ENCODE measurements at regions not wholly inside any gene's neighbourhood (a gene's known extent, or its start where the extent isn't known, plus 50 kb on each side); places are given as distances from the start of the nearest gene placed in this dataset.

DNA sequence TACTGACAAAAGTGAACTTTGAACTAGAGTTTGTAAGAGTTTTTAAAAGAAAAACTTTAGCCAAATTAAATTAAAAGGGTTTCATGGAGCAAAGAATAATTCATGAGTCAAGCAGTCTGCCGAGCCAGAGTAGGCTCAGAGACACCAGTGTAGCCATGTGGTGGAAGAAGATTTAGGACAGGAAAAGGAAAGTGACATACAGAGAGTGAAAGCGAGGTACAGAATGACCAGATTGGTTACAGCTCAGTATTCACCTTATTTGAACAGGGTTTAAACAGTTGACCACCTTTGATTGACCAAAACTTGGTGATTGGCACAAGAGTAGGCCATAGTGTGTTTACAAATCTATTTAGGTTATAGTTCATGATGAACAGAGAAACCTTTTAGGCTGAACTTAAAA, 377.8 kb downstream of the KLHL4 start:
- no peaks in the 10 kb centered on the region for H3K4me1 ChIP-seq (ENCODE audit: insufficient read depth, low read length)
- no peaks in the 10 kb centered on the region for H3K79me2 ChIP-seq (ENCODE audit: insufficient read depth, low read length)
- no peaks in the 10 kb centered on the region for H3K9me3 ChIP-seq (ENCODE audit: low read length)
- no TSS peak for BruUV-seq (replicated peaks)
- no peak overlapping the region for H3K4me3 ChIP-seq (replicated peaks in 1 of 3; ENCODE audit: insufficient read depth in 1 of 3, low read depth in 2 of 3, low read length in 3 of 3)
- H3K9ac ChIP-seq (ENCODE audit: insufficient read depth, low read depth, low read length), result no peak overlapping the region
- POLR2A ChIA-PET, result no interaction called here
- no peaks in the 10 kb centered on the region for H3K27me3 ChIP-seq (ENCODE audit: control insufficient read depth in 1 of 2, insufficient read depth in 2 of 2, low read length in 2 of 2)
- no peak overlapping the region for H3K27ac ChIP-seq (ENCODE audit: extremely low read length, insufficient read depth, low read length)
- H4K20me1 ChIP-seq (ENCODE audit: insufficient read depth, low read length), result no peaks in the 10 kb centered on the region
- no peak for TF ChIP-seq MBNL3 (CRISPR knock-in tag; conservative IDR thresholded peaks at IDR 0.05)
- TF ChIP-seq, protein P1, sequence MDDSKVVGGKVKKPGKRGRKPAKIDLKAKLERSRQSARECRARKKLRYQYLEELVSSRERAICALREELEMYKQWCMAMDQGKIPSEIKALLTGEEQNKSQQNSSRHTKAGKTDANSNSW (CRISPR knock-in tag; IDR thresholded peaks at IDR 0.05; ENCODE audit: borderline replicate concordance), result no peak
- TF ChIP-seq, protein P2, sequence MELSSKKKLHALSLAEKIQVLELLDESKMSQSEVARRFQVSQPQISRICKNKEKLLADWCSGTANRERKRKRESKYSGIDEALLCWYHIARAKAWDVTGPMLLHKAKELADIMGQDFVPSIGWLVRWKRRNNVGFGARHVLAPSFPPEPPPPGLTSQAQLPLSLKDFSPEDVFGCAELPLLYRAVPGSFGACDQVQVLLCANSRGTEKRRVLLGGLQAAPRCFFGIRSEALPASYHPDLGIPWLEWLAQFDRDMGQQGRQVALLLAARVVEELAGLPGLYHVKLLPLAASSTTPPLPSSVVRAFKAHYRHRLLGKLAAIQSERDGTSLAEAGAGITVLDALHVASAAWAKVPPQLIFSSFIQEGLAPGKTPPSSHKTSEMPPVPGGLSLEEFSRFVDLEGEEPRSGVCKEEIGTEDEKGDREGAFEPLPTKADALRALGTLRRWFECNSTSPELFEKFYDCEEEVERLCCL (CRISPR knock-in tag; IDR thresholded peaks at IDR 0.05; ENCODE audit: borderline replicate concordance), result no peak
- no peak for TF ChIP-seq REPIN1 (CRISPR knock-in tag; IDR thresholded peaks at IDR 0.05; ENCODE audit: borderline replicate concordance, low read depth)
- no peak for TF ChIP-seq SNAPC2 (CRISPR knock-in tag; IDR thresholded peaks at IDR 0.05)
- TF ChIP-seq TRIM24 (CRISPR knock-in tag; IDR thresholded peaks at IDR 0.05), result no peak
- TF ChIP-seq, protein P3, sequence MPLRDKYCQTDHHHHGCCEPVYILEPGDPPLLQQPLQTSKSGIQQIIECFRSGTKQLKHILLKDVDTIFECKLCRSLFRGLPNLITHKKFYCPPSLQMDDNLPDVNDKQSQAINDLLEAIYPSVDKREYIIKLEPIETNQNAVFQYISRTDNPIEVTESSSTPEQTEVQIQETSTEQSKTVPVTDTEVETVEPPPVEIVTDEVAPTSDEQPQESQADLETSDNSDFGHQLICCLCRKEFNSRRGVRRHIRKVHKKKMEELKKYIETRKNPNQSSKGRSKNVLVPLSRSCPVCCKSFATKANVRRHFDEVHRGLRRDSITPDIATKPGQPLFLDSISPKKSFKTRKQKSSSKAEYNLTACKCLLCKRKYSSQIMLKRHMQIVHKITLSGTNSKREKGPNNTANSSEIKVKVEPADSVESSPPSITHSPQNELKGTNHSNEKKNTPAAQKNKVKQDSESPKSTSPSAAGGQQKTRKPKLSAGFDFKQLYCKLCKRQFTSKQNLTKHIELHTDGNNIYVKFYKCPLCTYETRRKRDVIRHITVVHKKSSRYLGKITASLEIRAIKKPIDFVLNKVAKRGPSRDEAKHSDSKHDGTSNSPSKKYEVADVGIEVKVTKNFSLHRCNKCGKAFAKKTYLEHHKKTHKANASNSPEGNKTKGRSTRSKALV (CRISPR knock-in tag; IDR thresholded peaks at IDR 0.05), result no peak
- TF ChIP-seq RBM39 (IDR thresholded peaks at IDR 0.05; ENCODE audit: low read depth, low read length, poor library complexity, severe bottlenecking), result no peak
- TF ChIP-seq, protein P4, sequence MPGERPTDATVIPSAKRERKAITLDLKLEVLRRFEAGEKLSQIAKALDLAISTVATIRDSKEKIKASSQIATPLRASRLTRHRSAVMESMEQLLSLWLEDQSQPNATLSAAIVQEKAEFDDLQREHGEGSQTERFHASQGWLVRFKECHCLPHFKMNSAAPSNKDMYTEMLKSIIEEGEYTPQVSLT (CRISPR knock-in tag; IDR thresholded peaks at IDR 0.05; ENCODE audit: borderline replicate concordance, low read depth), result no peak
- no peak for TF ChIP-seq DPF2 (CRISPR knock-in tag; IDR thresholded peaks at IDR 0.05; ENCODE audit: borderline replicate concordance, low read depth)
- no peak for TF ChIP-seq FOXA3 (CRISPR knock-in tag; IDR thresholded peaks at IDR 0.05)
- TF ChIP-seq MTF2 (CRISPR knock-in tag; IDR thresholded peaks at IDR 0.05; ENCODE audit: borderline replicate concordance), result no peak
- TF ChIP-seq, protein P5, sequence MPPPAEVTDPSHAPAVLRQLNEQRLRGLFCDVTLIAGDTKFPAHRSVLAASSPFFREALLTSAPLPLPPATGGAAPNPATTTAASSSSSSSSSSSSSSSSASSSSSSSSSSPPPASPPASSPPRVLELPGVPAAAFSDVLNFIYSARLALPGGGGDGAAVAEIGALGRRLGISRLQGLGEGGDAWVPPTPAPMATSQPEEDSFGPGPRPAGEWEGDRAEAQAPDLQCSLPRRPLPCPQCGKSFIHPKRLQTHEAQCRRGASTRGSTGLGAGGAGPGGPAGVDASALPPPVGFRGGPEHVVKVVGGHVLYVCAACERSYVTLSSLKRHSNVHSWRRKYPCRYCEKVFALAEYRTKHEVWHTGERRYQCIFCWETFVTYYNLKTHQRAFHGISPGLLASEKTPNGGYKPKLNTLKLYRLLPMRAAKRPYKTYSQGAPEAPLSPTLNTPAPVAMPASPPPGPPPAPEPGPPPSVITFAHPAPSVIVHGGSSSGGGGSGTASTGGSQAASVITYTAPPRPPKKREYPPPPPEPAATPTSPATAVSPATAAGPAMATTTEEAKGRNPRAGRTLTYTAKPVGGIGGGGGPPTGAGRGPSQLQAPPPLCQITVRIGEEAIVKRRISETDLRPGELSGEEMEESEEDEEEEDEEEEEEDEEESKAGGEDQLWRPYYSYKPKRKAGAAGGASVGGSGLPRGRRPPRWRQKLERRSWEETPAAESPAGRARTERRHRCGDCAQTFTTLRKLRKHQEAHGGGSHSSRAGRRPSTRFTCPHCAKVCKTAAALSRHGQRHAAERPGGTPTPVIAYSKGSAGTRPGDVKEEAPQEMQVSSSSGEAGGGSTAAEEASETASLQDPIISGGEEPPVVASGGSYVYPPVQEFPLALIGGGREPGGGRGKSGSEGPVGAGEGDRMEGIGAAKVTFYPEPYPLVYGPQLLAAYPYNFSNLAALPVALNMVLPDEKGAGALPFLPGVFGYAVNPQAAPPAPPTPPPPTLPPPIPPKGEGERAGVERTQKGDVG (CRISPR knock-in tag; IDR thresholded peaks at IDR 0.05; ENCODE audit: borderline replicate concordance), result no peak
- no peak overlapping the region for H2AFZ ChIP-seq (ENCODE audit: low read length)
- intact Hi-C loops (cut with micrococcal nuclease; ENCODE audit: unreplicated experiment) (no loop called here), in situ Hi-C loops (cut with HindIII; ENCODE audit: extremely low pct_ligation_motif_present, low pct_unique_long_range_greater_than_20kb) (no loop called here)
- no peak for DNase-seq (ENCODE audit: low spot score)
- CTCF ChIA-PET (ENCODE audit: low intra/inter-chr PET ratio, low total read pairs), result no interaction called here
- no peak overlapping the region for H3K4me2 ChIP-seq (ENCODE audit: low read depth, low read length)
- WGBS (ENCODE audit: low lambda C conversion rate), result 4% methylated on average over 2 of the region's 2 CpGs
- no peaks in the 10 kb centered on the region for H3K36me3 ChIP-seq (replicated peaks in 1 of 2; ENCODE audit: control insufficient read depth in 1 of 2, insufficient read depth in 2 of 2, low read length in 2 of 2)
- no peak for ATAC-seq
- no peak for FAIRE-seq

All from HepG2 (cell line).